ENCODE measurements at regions not wholly inside any gene's neighbourhood (a gene's known extent, or its start where the extent isn't known, plus 50 kb on each side); places are given as distances from the start of the nearest gene placed in this dataset.

- TF ChIP-seq EZH2 (IDR thresholded peaks at IDR 0.05; ENCODE audit: insufficient read depth, low read length) (no peak), CTCF (IDR thresholded peaks at IDR 0.05; ENCODE audit: insufficient read depth, low read depth, low read length) (no peak)
These were observed 797.2 kb downstream of the SATB2 start for GRCh38 chr2:198660501-198660900.
